ENCODE measurements at regions not wholly inside any gene's neighbourhood (a gene's known extent, or its start where the extent isn't known, plus 50 kb on each side); places are given as distances from the start of the nearest gene placed in this dataset.

DNA sequence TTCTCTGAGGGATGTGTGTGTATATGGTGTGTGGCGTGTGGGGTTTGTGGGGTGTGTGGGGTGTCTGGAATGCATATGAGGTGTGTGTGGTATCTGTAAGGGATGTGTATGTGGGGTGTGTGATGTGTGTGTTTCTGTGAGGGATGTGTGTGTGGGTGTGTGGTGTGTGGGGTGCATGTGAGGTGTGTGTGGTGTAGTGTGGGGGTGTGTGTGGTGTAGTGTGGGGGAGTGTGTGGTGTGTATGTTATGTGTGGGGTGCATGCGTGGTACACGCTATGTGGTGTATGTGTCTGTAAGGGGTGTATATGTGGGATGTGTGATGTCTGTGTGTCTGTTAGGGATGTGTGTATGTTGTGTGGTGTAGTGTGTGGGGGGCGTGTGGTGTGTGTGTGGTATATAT, 300.0 kb downstream of the FGF9 start:
- no peak for DNase-seq

DNA sequence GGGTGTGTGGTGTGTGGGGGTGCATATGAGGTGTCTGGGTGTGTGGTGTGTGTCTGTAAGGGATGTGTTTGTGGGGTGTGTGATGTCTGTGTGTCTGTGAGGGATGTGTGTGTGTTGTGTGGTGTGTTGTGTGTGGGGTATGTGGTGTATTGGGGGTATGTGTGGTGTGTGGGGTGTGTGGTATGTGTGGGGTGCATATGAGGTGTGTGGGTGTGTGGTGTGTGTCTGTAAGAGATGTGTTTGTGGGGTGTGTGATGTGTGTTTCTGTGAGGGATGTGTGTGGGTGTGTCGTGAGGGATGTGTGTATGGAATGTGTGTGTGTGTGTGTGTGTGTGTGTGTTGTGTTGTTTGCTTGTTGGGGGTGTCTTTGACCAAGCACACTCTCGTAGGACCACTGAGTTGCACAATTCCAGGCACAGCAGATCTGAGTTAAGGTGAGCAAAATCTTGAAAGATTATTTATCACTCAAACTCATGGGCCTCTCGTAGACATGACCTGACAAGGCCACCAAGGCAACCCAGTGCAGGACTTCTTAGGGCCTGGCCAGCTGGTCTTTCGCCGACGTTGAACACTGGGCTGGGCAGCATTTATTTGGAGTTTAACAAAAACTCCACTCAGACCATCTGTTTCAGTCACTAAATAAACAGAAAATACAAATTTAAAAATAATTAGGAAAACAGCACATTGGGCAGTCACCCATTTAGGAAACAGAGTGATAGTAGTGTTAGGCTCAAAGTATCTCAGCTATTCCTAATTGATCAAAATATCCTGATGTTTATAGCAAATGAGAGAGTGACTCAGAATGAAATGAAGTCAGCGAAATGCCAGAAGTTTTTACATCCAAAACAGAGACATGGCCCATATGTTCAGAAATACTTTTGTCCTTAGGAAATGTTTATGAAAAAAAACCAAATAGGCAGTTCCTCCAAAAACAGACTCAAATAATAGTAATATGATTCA, 301.1 kb downstream of the FGF9 start:
- DNase-seq, result no peak

DNA sequence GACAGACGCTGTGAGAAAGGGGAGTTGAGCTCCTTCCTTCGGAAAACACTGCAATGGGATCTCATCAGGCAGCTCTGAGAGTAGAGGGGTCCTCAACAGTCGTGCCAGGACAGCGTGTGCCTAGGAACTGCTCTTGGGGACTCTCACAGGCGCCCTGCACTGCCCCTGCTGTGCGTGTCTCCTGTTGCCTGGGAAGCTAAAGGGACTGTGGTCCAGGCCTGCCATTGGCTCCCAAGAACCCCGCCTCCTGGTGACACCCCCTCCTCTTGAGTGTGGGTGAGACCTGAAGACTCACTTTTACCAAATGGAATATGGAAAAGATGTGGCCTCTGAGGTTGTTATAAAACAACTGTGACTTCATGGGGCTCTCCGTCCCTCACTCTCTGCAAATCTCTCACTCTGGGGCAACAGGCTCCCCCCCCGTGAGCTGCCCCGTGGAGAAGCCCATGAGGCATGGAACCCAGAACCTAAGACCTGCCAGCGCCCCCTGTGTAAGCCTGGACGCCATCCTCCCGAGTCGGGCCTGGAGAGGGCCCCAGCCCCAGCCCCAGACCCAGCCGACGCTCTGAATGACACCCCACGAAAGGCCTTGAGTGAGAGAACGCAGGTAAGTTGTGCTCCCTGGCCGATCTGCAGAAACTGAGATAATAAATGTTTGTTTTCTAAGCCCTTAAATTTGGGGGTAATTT, 302.7 kb downstream of the FGF9 start:
- no peak for DNase-seq

DNA sequence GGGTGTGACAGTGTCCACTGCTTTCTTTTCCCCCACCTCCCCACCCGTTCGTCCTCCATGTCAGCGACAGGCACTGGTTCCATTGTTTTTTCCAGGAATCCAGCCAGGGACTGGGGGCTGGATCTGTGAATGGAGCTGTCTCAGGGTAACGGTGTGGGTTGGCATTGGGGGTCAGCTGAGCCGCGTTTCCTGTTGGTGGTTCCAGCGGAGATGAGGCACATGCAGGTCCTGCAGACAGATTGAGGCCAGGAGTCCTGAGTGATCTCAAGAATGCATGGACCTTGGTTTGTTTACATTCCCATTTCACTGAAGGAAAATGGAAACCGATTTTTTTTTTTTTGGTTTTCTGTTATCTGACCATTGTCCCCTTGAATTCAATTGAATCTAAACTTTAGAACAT, 303.9 kb downstream of the FGF9 start:
- DNase-seq, result no peak

DNA sequence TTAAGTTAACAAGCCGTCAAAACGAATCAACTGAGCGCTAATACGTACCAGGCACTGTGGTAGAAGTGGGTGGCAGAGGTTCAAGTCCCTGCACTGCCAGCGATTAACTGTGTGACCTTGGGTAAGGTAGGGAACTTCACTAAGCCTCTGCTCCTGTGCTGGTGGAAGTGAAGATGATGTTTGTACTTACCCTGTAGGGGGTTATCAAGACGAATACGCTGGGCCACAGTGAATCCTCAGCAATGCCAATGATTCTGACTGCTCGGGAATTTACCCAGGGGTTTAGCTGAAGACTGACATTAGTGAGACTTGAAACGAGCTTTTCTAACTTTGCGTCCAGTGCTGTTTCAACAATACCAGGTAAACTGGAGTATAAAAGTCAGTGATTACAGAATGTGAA, 305.3 kb downstream of the FGF9 start:
- DNase-seq, result no peak

DNA sequence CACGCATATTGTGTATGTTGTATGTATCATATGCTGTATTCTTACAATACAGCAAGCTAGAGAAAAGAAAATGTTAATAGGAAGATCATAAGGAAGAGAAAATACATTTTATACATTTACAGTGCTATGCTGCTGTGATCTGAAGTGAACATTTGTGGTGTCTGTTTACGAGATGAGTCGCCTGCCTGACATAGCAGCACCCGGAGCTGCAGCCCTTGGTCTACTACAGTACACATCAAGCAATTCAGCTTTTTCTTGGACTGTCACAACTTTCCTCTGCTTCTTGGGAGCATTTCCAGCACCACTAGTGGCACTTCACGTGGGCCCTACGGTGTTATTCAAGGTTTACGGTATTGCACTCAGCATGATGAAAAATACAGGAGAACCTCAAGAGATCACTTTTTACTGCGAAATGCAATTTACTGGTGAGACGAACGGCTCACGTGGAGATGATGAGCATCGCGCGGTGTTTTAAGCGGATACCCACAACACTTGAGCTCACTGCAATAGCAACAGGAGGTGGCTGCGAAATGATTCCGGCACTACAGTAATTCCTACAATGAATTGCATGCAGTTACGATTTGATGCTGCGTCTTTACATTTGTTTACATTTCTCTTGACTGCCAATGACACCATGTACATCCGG, 308.4 kb downstream of the FGF9 start:
- DNase-seq, result no peak

DNA sequence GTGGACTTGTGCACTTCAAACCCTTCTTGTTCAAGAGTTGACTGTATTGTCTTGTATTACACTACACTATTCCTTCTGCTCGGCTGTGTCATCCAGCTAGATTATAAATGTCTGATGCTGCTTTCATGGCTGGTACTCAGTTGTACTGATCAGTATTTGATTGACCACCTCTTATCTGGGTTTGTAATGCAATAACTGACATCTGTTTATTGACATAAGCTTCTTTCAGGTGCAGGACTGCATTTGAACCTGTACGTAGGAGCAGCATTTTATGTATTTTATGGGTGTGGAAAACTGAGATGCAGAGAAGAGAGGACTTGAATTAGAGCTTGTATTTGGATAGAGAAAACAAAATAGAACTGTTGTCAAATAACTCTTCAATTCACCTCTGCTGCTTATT, 309.2 kb downstream of the FGF9 start:
- no peak for DNase-seq

DNA sequence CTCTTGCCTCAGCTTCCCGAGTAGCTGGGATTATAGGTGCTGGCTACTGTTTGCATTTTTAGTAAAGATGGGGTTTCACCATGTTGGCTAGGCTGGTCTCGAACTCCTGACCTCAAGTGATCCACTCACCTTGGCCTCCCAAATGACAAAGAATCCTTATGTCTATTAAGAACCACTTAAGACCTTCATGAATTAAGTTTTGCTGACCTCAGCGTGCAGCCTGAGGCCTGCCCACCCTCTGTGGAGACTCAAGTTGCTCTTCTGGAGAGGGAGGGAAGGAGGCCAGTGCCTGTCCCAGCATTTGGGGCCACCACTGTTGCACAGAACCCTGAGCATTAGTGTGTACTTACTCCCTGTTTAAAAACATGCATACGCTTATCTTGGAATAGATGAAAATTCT, 313.3 kb downstream of the FGF9 start:
- DNase-seq, result no peak

DNA sequence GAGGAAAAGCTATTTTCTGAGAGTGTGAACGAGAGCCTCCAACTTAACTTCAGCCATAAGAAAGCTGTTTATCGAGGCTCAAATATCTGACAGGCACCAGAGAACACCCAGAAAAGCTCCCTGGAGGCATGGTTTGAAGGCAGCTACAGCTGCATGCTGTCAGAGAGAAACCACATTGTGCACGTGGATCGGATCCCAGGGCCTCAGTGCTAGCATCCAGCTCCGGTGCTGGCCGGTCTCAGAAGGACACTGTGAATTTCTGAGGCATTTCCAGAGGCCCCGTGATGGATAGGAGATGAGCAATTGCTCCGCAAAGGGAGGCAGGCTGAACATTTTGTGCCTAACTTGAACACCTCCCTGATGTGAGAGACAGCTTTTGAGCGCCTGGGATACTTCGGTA, 315.7 kb downstream of the FGF9 start:
- no peak for DNase-seq

DNA sequence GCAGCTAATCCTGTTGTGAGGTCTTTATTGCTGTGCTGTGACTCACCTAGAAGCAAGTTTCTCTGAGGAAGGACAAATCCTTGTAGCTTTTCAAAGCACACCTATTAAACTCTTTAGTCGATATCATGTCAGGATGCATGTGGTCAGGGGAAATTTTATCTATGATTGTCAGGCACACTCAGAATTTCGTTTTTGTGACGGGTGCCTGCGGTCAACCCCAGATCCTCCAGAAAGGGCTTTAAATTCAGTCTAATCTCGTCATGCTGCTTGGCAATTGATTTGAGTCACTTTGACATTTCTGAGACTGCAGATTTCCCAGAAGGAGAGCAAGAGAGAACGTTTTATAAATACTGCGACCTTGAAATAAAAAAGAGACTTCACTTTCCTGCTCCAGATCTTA, 316.9 kb downstream of the FGF9 start:
- DNase-seq, result no peak

DNA sequence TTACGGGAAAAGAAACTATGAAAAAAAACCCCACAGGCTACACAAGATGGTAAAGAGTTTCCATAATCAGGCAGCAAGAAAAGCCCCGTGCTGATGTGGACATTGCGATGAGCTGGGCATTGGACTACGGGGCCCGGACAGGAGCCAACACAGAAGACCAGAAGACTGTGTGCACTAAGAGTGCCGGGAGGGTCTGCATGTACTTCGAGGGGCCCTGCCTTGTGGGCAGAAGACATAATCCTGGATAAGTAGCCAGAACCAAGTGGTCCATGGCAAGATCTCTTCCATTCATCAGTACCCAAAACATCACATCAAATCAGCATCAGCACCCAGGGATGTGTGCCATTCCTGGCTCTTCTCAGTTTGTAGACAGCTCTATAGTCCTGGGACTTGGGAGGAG, 317.8 kb downstream of the FGF9 start:
- DNase-seq, result no peak

DNA sequence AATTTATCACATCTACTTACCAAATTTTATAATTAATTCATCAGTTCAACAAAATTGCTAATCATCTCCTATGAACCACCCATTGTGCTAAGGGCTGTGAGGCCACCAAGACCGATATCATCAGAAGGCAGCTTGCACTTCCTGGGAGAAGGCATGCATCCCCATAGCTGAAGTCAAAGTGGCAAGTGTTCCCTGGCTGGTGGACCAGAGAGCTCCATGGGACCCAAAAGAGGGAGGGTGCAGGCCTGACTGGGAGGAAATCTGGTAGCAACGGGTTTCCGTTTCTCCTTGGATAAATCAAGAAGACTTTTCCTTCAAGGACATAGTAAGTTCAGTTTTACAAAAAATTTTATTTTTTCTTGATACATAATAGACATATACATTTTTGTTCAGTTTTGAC, 325.2 kb downstream of the FGF9 start:
- no peak for DNase-seq

DNA sequence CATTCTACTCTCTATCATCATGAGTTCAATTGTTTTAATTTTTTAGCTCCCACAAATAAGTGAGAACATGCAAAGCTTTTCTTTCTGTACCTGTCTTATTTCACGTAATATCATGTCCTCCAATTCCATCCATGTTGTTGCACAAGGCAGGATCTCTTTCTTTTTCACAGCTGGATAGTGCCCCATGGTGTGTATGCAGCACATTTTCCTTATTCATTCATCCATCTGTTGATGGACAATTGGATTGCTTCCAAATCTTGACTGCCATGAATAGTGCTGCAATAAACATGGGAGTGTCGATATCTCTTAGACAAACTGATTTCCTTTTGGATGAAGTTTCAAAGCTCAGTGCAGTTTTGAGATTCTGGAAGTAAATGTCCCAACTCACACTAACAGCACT, 326.9 kb downstream of the FGF9 start:
- DNase-seq, result no peak

DNA sequence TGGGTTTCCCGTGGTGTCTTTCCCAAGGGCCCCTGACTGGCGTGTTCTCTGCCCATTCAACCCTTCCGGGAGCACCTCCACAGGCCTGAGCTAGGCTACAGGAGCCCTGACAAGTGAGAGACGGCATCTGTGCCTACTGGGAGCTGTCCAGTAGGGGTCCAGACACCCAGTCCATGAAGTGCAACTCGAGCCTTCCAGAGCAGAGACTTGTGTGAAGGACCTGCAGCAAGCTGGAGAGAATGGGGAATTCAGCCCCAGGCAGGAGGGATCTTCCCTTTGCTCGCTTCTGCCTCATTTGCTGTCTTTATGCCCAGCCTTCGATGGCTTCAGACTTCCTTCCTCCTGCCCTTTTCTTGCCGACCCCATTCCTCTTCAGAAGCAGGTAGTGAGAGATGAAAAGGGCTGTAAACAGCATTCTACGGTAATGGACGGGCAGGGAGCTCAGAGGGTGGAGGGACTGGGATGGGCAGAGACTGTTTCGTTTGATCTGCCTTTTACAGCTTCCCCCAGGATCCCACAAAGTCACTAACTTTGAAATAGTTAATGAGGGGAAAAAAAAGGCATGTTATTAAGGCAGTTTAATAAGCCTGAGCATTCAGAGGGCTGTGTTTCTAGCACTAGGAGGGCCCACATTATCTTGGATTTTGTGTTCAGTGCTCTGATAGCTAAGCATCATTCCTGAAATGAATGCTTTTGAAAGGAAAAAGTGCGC, 327.6 kb downstream of the FGF9 start:
- DNase-seq, result no peak

DNA sequence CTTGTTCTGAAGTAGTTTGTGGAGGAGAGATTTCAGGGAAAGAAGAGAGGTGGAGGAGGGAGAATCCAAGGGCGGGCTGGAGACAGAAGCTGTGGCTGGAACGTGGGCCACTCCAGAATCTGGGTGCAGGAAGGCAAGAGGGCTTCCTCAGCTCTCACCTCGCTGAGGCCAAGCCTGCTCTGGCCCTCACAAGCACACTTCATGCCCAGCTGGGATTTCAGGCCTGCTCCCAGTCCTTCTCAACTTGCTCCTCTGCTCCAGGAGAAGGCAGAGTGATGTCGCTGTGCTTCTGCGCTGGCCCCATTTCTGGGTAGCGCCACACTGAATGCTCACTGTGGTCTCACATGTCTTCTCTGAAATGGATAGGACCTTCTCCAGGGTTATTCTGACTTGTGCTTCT, 328.8 kb downstream of the FGF9 start:
- no peak for DNase-seq

DNA sequence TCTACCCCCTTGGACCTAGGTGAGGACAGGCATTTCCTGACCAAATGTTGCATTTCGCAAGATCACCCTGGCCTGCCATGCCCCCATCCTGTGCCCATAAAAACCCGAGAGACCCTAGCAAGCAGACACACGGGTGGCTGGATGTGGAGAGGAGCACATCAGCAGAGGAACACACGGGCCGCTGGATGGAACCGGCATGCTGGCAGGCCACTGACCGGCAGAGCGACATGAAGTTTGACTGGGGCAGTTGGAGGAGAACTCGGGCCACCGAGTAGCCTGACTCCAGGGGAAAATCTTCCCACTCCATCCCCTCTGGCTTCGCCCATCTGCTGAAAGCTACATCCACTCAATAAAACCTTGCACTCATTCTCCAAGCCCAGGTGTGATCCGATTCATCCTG, 329.3 kb downstream of the FGF9 start:
- no peak for DNase-seq

DNA sequence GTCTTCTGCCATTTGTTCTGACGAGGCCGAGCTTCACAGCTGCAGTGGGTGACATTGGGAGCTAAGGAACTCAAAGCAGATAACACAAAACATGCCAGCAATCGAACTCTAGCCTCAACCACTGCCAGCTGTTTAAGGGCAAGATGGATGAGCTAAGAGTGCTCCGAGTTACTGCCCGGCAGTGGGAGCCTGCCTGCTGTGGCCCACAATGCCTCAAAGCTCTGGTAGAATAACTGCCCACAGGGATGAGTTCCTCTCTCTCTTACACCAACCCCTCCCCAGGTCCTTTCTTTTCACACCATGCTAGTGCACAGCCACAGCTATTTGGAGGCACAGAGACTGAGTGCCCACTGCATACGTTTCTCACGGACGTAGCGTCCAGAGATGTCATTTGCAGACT, 330.5 kb downstream of the FGF9 start:
- no peak for DNase-seq

DNA sequence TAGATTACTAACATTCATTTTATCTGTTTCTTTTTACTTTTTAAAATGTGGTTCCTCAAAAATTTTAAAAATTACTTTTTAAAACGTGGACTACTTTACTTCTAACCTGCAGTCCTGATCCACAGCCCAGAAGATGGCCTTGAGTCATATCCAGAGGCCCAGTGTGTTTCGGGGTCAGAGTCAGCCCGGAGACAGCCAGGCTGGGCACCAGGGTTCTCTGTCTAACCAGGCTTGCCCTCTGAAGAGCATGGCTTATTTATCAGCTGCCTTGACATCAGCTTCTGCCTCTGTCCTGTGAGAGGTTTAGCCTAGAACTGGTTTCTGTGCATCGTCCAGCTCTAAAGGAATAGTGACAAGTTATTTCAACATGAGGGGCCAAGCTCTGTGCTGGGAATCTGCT, 332.0 kb downstream of the FGF9 start:
- no peak for DNase-seq

DNA sequence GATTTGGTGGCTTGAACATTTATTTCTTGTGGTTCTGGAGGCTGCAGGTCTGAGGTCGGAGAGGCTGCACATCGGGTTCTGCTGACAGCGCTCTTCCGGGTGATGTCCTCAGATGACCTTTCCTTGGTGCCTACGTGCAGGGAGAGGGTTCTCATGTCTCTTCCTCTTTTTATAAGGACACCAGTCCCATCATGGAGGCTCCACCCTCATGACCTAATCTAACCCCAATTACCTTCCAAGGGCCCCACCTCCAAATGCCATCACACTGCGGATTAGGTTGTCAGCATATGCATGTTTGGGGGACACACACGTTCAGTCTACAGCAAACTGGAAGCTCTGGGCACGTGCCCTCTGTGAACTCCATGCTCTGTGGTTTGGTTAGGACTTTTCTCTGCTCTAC, 338.6 kb downstream of the FGF9 start:
- no peak for DNase-seq

DNA sequence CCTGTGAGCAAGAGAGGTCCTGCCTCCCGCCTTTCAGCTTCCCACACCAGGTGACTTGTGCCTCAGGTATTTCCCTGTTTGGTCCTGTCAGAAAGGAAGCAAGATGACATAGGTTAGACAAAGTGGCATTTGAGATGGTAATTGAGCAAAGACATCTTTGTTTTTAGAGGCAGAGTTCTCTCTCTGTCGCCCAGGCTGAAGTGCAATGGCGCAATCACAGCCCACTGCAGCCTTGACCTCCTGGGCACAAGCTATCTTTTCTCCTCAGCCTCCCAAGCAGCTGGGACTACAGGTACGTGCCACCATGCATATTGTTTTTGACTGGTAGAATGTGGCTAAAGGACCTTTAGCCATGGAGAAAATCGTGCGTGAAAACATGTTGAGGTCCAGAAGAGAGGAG, 339.1 kb downstream of the FGF9 start:
- no peak for DNase-seq

DNA sequence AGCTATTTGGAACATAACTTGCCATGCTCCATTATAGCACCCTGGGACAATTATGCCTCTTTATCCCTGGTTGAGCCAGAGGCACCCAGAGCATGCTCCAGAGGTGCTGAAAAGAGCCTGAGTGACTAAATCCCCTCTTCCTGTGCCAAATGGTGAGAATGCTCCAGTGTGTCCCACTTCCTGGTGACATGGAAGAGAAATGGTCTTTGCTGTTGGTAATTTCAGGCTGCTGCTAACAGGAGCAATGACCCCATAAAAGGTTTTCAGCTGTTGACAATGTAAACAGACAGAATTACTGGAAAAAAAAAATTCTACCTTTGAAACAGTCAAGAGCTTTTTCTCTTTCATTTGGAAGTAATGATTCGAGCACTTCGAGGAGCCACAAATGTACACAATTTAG, 341.8 kb downstream of the FGF9 start:
- no peak for DNase-seq

DNA sequence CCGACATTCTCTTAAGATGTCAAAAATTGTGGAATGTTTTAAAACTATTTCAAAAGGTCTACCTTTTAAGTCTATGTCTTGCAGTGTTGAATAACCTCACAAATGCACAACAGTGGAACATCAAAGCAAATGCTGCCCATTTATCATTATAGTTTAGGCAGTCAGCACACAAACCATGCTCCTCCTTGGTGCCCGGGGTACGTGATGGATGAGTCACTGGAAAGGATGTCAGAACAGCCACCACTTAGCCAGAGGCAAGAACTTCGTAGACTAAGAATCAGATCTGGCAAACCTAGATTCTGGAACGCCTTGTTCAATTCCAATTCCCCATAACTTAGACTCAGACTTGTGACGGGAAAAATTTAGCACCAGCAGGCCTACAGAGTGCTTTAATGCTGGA, 343.6 kb downstream of the FGF9 start:
- DNase-seq, result no peak

DNA sequence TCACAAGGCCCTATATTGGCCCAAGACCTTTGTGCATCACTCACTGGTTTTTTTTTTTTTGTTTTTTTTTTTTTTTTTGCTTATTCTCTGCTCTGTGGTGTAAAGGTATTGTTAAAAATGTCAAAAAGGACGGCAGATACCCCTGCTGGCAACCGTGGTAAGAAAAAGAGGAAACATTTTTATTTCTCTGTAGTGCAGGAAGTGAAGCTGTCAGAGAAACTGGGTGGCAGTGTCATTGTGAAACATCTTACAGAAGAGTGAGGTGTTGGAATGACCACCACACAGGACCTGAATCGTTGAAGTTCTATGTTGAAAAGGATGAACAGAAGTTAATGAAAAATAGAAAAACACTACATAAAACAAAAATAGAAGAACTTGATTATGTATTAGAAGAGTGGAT, 346.4 kb downstream of the FGF9 start:
- no peak for DNase-seq

Measured in amniotic stem cell (primary cell).